GM19240 (cell line): ENCODE measurements at regions not wholly inside any gene's neighbourhood (a gene's known extent, or its start where the extent isn't known, plus 50 kb on each side); places are given as distances from the start of the nearest gene placed in this dataset.
"Not testable (repeated sequence)": the region's sequence is repeated elsewhere in the genome, so short reads cannot be mapped to it uniquely, and the experiment has no call there.

Experiments used
- DNase-seq: peaks from one replicate; pipeline ENCODE4 v3.0.0; 2011; ENCODE audit warnings: low spot score; ENCODE audit not compliant: insufficient read length

DNA sequence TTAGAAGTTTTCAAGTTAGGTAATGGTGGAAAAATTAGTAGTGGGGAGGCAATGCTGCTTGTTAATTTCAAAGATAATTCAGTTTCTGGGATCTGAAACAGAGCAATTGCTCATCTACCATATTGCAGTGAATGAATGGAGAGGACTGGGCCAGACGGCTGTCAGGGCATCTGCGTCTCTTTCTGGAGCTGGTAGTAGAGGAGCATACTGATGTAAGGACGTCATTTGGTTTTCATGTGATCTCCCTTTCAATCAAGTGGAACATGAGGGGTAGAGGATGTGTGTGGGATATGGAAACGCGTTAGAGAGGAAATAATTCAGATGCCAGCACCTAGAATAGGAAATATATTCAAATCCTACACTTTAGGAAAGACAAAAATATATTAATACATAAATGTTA, 490.3 kb downstream of the ADCYAP1 start:
- no peak for DNase-seq

DNA sequence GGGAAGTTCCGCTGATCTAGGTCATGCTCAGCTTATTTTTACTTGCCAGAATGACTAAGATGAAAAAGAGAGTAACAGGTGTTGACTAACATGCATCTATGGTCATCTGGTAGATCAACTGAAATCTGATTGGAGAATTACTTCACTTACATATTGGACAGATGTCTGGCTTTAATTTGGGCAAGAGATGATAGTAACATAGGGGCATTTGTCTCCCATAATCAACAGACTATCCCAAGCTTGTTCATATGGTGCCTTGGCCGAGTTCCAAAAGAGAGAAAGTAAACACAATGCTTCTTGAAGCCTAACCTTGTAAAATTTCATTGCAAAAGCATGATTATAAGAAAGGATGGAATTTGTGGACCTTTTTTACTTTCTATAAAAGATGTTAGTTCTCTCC, 503.7 kb downstream of the ADCYAP1 start:
- DNase-seq = no peak

DNA sequence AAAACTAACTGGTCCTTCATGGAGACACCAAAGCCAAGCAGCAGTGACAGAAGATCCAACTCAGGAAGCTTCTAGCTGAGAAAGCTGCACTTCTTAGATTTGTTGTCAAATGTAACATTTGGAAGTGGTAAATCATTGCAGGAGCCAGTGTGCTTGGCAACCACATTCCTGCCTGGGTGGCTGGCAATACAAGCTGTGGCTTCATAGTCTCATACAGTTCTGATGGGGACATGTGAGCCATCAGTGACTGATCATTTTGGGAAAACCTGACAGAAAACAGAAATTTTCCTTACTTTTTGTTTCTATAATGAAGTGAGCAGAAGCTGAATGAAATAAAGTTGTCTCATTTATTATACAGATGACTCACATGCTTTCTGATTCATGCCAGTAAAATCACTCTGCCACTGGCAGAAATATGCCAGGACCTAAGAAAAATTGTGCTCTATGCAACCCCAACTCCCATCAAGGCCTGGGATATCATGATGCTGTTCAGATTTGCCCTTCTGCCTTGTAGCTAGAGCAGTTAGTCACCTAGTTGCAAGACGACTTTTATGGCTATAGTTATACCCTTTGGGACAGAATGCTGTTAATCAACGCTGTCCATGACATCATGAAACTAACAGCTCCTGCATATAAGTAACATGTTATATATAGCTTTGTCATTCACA, 508.1 kb downstream of the ADCYAP1 start:
- DNase-seq = no peak

DNA sequence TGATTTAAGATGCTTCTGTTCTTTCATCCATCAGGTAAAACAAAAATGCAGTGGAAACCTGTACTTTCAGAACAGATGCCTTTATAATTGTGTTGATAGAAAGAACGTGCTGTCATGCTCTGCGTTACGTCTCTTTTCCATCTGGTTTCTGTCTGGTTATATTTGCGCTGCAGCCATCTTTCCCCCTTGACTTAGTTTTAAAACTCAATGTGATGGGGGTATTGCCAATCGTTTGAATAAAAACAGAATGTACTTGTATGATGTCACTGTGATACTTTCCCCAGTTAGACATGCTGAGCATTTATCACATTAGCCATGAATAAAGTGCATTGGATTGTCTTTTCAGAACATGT, 508.6 kb downstream of the ADCYAP1 start:
- no peak for DNase-seq

DNA sequence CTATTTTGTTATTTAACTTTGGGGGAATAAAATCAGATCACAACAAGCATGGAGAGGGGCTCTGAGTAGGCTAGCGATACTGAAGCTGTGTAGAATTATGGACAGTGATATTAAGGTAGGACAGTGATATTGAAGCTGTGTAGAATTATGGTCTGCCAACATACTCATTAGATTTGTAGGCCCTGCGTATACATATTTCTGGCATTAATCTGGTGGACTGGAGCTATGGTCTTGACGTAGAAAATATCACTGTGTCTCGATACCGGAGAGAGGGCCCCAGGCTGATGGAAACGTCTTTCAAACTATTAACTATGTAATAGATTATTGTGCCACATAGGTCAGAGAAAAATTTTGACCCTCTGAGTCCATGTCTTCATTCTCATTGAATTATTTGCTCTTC, 511.4 kb downstream of the ADCYAP1 start:
- DNase-seq = no peak

DNA sequence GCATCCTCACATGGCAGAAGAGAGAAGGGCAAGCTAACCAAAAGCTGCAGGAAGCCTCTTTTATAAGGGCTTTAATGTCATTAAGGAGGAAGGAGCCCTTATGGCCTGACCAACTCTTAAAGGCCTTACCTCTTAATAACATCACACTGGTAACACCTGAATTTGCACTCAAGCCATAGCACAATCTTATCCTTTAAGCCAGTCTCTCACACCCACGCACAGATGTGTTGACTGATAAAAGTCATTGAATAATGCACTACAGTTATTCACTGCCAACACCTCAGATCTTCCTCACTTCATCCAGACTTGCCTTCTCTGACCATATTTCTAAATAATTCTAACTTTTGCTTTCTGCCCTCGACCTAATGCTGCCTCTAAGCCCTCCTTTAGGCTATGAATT, 516.8 kb downstream of the ADCYAP1 start:
- no peak for DNase-seq

DNA sequence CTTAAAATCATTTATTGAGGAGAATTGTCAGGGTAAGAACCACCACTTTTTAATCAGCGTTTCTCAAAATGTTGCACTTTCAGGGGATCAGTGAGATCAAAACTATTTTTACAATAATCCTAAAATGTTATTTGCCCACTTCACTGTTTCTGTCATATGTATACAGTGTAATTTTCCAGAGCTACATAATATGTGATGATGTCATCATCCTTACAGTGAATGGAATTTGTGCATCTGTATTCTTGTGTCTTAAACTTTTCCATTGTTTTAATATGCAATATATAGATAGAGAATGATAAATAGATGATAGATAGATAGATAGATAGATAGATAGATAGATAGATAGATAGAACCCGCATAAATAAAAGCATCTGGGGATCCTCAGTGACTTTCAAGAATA, 518.0 kb downstream of the ADCYAP1 start:
- DNase-seq = no peak

DNA sequence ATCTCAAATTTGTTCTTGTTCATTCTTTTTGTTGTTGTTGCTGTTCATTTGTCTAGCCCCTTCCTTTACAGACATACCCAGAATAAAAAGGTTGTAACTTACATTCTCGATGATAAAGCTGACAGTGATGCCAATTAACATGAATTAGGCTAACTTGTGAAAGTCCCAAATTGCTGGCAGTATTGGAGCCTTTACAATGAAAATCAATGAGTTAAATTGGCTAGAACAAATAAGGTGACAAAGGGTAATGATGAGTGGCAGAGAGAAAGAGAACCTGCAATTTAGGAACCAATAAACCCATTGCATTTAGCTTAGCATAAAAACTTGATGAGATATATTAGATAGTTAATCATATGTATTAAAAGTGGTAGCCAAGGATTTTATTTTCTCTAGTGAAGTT, 521.0 kb downstream of the ADCYAP1 start:
- no peak for DNase-seq

DNA sequence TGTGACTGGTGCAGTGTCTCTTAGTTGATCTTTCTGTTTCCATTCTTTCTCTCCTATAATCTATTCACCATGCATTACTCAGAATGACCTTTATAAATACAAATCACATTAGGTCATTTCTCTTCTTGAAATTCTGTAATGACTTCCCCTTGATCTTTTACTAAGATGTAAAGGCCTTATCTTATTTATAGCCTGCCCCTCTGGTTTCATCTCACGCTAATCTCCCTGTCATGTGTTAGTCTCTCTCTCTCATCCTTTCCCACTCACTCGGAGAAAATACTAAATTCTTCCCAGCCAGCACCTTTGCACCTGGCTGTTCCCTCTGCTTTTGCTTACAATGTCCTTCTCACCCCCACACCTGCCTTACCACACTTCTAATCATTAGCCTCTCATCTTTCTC, 530.8 kb downstream of the ADCYAP1 start:
- no peak for DNase-seq

DNA sequence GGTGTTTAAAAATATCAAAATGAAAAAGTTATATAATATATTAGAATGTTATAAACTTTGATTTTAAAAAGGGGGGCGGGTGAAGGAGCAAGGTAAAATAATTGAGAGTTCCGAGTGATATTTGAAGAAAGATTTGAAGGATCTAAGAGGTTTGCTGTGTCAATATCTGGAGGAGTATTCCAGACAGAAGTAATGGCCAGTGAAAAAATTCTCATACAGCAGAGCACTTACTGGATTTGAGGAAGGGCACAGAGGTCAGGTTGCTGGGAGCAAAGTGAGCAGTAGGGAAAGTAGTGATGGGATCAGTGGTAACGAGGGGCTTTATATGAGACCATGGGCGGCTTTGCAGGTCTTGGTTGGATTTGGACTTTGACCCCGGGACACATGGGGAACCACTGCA, 531.5 kb downstream of the ADCYAP1 start:
- no peak for DNase-seq

DNA sequence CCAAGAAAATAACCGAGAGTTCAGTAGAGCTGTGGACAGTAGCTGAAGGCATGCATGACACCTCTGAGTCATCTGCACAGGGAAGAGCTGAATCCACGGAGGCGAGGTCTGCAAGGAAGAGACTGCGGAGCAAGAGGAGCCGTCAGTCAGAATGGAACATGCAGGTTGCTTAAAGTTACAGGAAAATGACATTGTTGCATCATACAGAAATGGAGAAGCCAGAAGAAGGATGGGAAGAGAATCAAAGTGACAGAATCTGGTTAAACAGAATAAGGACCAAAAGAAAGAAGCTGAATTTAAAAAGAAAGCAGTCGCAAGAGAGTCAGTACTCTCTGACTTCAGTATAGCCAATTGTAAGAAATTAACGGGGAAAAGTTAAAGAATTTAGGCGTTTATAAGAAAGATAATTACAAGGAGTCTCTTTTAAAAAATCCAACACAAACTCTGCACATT, 533.8 kb downstream of the ADCYAP1 start:
- no peak for DNase-seq

DNA sequence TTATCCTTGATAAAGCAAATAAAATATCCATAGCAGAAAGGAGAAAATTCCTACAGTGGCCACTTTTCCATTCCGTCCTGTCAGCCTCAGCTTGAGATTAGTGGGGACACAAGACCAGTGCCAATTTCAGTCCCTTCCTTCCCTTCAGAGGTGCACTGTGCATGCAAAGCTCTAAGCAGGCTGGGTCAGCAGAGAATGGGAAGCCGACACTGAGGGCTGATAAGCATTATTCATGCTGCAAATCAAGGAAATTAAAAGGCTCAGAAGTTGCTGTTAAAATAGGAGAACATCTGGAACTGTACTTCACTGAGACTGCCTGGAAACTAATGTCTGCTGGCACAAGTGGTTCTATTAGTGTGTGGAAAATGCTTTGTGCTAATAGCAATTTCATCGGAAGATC, 534.3 kb downstream of the ADCYAP1 start:
- DNase-seq = no peak

DNA sequence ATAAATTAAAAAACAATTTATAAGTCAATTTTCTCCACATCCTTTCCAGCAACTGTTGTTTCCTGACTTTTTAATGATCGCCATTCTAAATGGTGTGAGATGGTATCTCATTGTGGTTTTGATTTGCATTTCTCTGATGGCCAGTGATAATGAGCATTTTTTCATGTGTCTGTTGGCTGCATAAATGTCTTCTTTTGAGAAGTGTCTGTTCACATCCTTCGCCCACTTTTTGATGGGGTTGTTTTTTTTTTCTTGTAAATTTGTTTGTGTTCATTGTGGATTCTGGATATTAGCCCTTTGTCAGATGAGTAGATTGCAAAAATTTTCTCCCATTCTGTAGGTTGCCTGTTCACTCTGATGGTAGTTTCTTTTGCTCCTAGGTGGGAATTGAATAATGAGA, 539.4 kb downstream of the ADCYAP1 start:
- not testable (repeated sequence) for DNase-seq

DNA sequence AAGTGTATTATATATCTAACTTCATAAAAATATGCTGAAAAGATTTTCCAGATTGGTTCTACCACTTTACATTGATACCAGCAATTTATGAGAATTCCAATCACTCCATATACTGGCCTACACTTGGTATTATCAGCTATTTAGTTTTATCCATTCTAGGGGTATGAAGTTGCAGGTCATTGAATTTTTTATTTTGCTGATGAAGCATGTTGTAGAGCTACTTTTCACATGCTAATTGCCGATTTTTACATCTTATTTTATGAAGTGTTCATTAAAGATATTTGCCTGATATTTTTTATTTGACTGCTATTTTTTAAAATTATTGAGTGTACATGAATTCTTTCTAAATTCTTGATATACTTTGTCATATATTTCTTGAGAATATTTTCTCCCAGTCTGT, 542.1 kb downstream of the ADCYAP1 start:
- no peak for DNase-seq

DNA sequence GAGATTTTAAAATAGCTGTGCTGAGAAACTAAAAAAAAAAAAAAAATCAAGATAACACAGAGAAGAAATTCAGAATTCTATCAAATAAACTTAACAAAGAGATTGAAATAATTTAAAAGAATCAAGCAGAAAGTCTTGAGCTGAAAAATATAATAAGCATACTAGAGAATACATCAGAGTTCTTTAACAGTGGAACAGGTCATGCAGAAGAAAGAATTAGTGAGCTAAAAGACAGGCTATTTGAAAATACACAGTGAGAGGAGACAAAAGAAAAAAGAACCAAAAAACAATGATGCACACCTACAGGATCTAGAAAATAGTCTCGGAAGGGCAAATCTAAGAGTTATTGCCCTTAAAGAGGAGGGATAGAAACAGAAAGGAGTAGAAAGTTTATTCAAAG, 548.1 kb downstream of the ADCYAP1 start:
- DNase-seq = no peak

DNA sequence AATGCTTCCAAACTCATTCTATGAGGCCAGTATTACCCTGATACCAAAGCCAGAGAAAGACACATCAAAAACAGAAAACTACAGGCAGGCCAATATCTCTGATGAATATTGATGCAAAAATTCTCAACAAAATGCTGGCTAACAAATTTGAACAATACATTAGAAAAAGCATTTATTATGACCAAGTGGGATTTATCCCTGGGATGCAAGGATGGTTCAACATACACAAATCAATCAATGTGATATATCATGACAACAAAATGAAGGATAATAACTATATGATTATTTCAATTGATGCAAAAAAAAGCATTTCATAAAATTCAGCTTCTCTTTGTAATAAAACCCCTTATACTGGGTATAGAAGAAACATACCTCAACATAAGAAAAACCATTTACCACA, 550.9 kb downstream of the ADCYAP1 start:
- no peak for DNase-seq

DNA sequence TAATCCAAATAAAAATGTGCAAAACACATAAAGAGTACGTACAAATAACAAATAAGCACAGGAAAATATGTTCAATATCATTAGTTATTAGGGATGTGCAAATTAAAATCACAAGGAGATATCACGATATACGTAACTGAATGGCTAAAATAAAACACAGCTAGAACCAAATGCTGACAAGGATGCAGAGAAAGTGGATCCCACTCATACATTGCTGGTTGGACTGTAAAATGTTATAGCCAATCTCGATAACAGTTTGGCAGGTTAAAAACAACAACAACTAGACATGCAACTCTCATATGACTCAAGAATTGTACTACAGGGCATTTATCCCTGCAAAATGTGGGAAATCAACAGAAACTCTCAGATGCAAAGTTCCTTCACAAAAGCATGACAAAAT, 553.9 kb downstream of the ADCYAP1 start:
- no peak for DNase-seq

DNA sequence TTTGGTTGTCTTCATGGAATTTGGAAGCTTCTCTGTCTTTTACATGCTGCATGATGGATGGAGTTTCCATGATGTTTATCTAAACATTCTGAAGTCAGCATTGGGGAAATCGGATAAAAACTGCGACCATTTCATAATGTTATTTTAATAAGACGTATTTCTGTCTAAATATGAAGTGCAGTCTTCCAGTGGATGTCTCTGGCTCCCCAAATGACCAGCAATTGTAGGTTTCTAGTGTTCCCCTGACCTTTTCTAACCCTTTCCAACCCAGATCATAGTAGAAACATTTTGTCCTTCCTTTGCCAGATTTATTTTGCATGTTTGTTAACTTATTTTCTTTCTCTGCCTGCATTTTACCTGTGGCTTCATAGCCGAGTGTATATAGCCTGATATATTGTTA, 559.3 kb downstream of the ADCYAP1 start:
- DNase-seq = no peak

DNA sequence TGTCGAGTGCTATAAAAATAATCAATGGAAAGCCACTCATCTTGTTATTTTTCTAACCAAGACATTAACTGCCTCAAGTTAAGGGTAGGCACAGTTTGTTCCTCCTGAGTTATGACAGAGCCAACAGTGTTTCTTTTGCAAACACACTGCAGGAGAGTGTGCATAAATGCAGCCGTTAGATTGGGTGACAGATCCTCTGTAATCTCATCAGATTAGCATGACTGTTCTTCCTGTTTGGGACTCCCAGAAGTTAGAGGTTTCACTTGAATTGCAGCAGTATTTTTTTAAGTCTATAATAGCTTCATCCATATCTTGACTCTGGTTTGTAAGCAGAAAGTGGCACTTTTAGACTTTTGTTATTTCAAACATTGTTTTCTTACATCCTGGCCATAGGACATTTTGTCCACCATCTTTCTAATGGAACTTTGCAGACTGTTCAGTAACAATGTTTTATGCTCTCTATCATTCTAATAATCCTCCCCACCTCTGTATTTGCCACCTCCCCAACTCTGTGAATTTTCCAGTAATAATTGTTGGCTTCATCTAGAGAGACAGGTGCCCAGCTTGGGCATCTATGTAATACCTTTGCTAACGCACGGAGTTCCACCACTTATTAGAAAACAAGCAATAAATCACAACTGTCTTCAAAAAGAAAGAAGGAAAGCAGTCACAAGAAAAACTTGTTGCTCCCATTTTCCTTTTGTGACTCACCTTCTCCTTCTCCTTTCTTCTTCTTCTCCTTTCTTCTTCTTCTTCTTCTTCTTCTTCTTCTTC, 560.0 kb downstream of the ADCYAP1 start:
- no peak for DNase-seq

DNA sequence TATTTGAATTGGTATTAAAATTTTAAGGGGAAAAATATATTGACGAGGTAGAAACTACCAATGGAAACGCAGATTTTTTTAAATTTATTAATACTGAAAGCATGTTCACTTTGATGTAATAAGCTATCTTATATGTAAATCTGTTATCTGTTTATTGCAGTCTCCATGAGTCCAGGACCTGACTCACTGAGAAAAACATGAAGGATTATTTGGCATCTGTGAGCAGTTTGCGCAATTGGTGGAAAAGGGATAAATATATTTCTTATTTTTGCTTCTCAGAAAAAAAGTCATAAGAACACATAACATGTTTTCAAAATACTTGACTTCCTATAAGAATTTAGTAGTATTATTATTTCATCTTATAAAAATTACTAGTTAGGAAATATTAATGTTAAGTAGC, 561.4 kb downstream of the ADCYAP1 start:
- no peak for DNase-seq

DNA sequence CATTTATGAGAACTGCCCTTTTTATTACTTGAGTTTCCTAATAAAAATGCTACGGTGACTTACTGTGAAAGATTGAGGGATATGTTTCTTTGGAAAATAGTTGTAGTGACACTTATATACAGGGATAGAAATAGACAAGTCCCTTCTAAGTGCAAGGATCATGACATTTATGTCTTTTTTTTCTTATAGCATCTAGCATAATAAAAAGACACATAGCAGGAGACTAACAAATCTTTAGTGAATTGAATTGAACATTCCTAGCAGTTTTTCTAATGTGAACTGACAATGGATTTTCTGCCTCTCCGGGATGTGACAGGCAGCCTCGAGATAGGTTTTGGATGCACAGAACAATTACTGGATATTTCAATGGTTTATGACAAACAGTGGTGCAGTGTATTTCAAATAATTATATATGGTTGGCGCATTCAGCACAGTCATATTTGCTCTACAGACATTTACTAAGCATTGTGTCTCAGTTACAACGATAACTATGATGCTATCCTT, 562.8 kb downstream of the ADCYAP1 start:
- no peak for DNase-seq

DNA sequence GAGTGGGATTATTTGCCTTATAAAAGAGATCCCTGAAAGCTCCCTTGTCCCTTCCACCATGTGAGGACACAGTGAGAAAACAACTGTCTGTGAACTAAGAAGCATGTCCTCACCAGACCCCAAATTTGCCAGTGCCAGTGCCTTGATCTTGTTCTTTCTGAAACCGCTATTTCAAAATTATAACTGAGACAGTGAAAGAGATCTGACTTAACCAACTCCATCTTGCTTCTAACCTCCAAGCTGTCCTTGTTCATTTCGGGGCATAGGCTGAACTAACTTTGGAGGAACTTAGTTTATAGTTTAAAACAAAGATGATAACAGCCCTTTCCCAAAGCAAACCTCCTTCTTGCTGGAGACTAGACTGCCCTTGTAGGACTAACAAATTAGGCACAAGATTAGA, 563.9 kb downstream of the ADCYAP1 start:
- DNase-seq = no peak

DNA sequence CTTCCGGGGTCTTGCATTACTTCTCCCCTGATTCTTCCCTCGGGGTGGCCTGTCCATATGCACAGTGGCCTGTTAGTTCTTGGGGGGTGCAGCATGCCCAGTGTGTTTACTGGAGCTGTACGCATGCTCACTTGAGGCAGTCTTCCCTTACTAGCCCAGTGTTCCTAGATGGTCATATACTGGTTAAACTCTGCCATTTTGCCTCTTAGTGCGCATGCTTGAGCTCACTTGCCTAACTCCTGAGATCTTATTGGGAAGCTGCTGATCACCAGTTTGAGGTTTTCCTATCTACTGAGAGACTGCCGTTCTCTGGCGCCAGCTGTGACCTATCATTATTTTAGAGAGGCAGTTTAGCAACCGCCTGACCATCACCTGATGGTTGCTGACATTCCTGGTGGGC, 571.2 kb downstream of the ADCYAP1 start:
- DNase-seq = no peak
